ENCODE measurements at regions not wholly inside any gene's neighbourhood (a gene's known extent, or its start where the extent isn't known, plus 50 kb on each side); places are given as distances from the start of the nearest gene placed in this dataset.

- Histone ChIP-seq H4K20me1 (ENCODE audit: insufficient read depth) (no peaks in the 10 kb centered on the region), H3K9me2 (ENCODE audit: insufficient read depth) (no peaks in the 10 kb centered on the region), H2AFZ (no peak overlapping the region), H3F3A (ENCODE audit: insufficient read depth, low read depth) (no peaks in the 10 kb centered on the region), H3K27ac (no peak overlapping the region), H3K9me3 (ENCODE audit: insufficient read depth, low read depth) (no peaks in the 10 kb centered on the region), H3K79me2 (ENCODE audit: low read depth) (no peaks in the 10 kb centered on the region), H3K4me1 (replicated peaks; ENCODE audit: insufficient read depth) (no peaks in the 10 kb centered on the region), H3K36me3 (ENCODE audit: low read depth) (no peaks in the 10 kb centered on the region), H3K4me3 (no peak overlapping the region), H3K4me2 (no peak overlapping the region), H3K27me3 (ENCODE audit: insufficient read depth, low read depth) (no peaks in the 10 kb centered on the region)
- POLR2A ChIA-PET (ENCODE audit: unreplicated experiment) = no interaction called here
- intact Hi-C loops (cut with micrococcal nuclease; ENCODE audit: unreplicated experiment) = no loop called here
- CTCF ChIA-PET = no interaction called here
- TF ChIP-seq CTCF (conservative IDR thresholded peaks at IDR 0.05) (no peak), EZH2 (IDR thresholded peaks at IDR 0.05; ENCODE audit: low read depth) (no peak)
- DNase-seq = no peak
- BruUV-seq (replicated peaks) = no TSS peak
These were observed 77.3 kb upstream of the DHRS4 start for GRCh38 chr14:23876160-23876750.

- Histone ChIP-seq H3K9me2 (ENCODE audit: insufficient read depth) (no peaks in the 10 kb centered on the region), H3K27me3 (ENCODE audit: insufficient read depth, low read depth) (no peaks in the 10 kb centered on the region), H3K4me2 (no peak overlapping the region), H3K4me1 (replicated peaks; ENCODE audit: insufficient read depth) (no peaks in the 10 kb centered on the region), H3K79me2 (ENCODE audit: low read depth) (no peaks in the 10 kb centered on the region), H3K36me3 (ENCODE audit: low read depth) (no peaks in the 10 kb centered on the region), H3F3A (ENCODE audit: insufficient read depth, low read depth) (no peaks in the 10 kb centered on the region), H4K20me1 (ENCODE audit: insufficient read depth) (no peaks in the 10 kb centered on the region), H3K9me3 (ENCODE audit: insufficient read depth, low read depth) (no peaks in the 10 kb centered on the region), H2AFZ (no peak overlapping the region), H3K4me3 (no peak overlapping the region), H3K27ac (no peak overlapping the region)
- intact Hi-C loops (cut with micrococcal nuclease; ENCODE audit: unreplicated experiment) = no loop called here
- CTCF ChIA-PET = no interaction called here
- no peak for DNase-seq
- no TSS peak for BruUV-seq (replicated peaks)
- POLR2A ChIA-PET (ENCODE audit: unreplicated experiment) = no interaction called here
- TF ChIP-seq CTCF (conservative IDR thresholded peaks at IDR 0.05) (no peak), EZH2 (IDR thresholded peaks at IDR 0.05; ENCODE audit: low read depth) (no peak)
These were observed 76.5 kb upstream of the DHRS4 start for GRCh38 chr14:23877111-23877510.

GRCh38 chr14:23877538-23878180, 75.9 kb upstream of the DHRS4 start:
- Histone ChIP-seq H3K27ac (no peak overlapping the region), H3K79me2 (ENCODE audit: low read depth) (no peaks in the 10 kb centered on the region), H3K27me3 (ENCODE audit: insufficient read depth, low read depth) (no peaks in the 10 kb centered on the region), H3K9me3 (ENCODE audit: insufficient read depth, low read depth) (no peaks in the 10 kb centered on the region), H2AFZ (no peak overlapping the region), H3F3A (ENCODE audit: insufficient read depth, low read depth) (no peaks in the 10 kb centered on the region), H3K4me3 (no peak overlapping the region), H3K9me2 (ENCODE audit: insufficient read depth) (no peaks in the 10 kb centered on the region), H4K20me1 (ENCODE audit: insufficient read depth) (no peaks in the 10 kb centered on the region), H3K36me3 (ENCODE audit: low read depth) (no peaks in the 10 kb centered on the region), H3K4me1 (replicated peaks; ENCODE audit: insufficient read depth) (no peaks in the 10 kb centered on the region), H3K4me2 (no peak overlapping the region)
- ChIA-PET CTCF (no interaction called here), POLR2A (ENCODE audit: unreplicated experiment) (no interaction called here)
- no peak for DNase-seq
- no TSS peak for BruUV-seq (replicated peaks)
- intact Hi-C loops (cut with micrococcal nuclease; ENCODE audit: unreplicated experiment) = no loop called here
- TF ChIP-seq CTCF (conservative IDR thresholded peaks at IDR 0.05) (no peak), EZH2 (IDR thresholded peaks at IDR 0.05; ENCODE audit: low read depth) (no peak)

Data from PC-9 (cell line).